HL-60 (cell line): ENCODE measurements at regions not wholly inside any gene's neighbourhood (a gene's known extent, or its start where the extent isn't known, plus 50 kb on each side); places are given as distances from the start of the nearest gene placed in this dataset.

ENCODE experiments used
- GABPA ChIP-seq: IDR thresholded peaks from 2 replicates; pipeline ENCODE4 v1.6.1; 2012; ENCODE audit warnings: low read depth
- SPI1 ChIP-seq: IDR thresholded peaks from 2 replicates; pipeline ENCODE4 v1.6.1; 2012; ENCODE audit warnings: low read depth, mild to moderate bottlenecking, borderline replicate concordance

GRCh38 chr3:144744473-144744872 is 772.9 kb downstream of the DIPK2A start:
- TF ChIP-seq GABPA (no peak), SPI1 (peak; percentile 55)
